ENCODE measurements at regions not wholly inside any gene's neighbourhood (a gene's known extent, or its start where the extent isn't known, plus 50 kb on each side); places are given as distances from the start of the nearest gene placed in this dataset.

- Mint-ChIP-seq H3K27ac (no peak overlapping the region), H3K4me3 (no peak overlapping the region), H3K36me3 (ENCODE audit: low read depth) (no peaks in the 10 kb centered on the region), H3K27me3 (ENCODE audit: low read depth, poor library complexity) (peaks cover 3% of the 10 kb centered on the region), H3K4me1 (no peaks in the 10 kb centered on the region), H3K9me3 (no peaks in the 10 kb centered on the region)
- TF ChIP-seq, protein P1, sequence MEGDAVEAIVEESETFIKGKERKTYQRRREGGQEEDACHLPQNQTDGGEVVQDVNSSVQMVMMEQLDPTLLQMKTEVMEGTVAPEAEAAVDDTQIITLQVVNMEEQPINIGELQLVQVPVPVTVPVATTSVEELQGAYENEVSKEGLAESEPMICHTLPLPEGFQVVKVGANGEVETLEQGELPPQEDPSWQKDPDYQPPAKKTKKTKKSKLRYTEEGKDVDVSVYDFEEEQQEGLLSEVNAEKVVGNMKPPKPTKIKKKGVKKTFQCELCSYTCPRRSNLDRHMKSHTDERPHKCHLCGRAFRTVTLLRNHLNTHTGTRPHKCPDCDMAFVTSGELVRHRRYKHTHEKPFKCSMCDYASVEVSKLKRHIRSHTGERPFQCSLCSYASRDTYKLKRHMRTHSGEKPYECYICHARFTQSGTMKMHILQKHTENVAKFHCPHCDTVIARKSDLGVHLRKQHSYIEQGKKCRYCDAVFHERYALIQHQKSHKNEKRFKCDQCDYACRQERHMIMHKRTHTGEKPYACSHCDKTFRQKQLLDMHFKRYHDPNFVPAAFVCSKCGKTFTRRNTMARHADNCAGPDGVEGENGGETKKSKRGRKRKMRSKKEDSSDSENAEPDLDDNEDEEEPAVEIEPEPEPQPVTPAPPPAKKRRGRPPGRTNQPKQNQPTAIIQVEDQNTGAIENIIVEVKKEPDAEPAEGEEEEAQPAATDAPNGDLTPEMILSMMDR (IDR thresholded peaks at IDR 0.05) = no peak
- no peak for DNase-seq
Observed at GRCh38 chr11:29249713-29250112, 767.1 kb downstream of the KCNA4 start.

GRCh38 chr11:29244355-29244754 lies 772.5 kb downstream of the KCNA4 start:
- Mint-ChIP-seq H3K27ac (no peak overlapping the region), H3K4me3 (no peak overlapping the region), H3K36me3 (ENCODE audit: low read depth) (no peaks in the 10 kb centered on the region), H3K27me3 (ENCODE audit: low read depth, poor library complexity) (no peaks in the 10 kb centered on the region), H3K4me1 (no peaks in the 10 kb centered on the region), H3K9me3 (no peaks in the 10 kb centered on the region)
- TF ChIP-seq, protein P1 (IDR thresholded peaks at IDR 0.05) = no peak
- DNase-seq = no peak

- TF ChIP-seq, protein P1 (IDR thresholded peaks at IDR 0.05) = no peak
- Mint-ChIP-seq H3K36me3 (ENCODE audit: low read depth) (no peaks in the 10 kb centered on the region), H3K4me3 (no peak overlapping the region), H3K4me1 (no peaks in the 10 kb centered on the region), H3K27me3 (ENCODE audit: low read depth, poor library complexity) (no peaks in the 10 kb centered on the region), H3K9me3 (no peaks in the 10 kb centered on the region), H3K27ac (no peak overlapping the region)
- no peak for DNase-seq
Observed at GRCh38 chr11:29243616-29244015, 773.2 kb downstream of the KCNA4 start.

DNA sequence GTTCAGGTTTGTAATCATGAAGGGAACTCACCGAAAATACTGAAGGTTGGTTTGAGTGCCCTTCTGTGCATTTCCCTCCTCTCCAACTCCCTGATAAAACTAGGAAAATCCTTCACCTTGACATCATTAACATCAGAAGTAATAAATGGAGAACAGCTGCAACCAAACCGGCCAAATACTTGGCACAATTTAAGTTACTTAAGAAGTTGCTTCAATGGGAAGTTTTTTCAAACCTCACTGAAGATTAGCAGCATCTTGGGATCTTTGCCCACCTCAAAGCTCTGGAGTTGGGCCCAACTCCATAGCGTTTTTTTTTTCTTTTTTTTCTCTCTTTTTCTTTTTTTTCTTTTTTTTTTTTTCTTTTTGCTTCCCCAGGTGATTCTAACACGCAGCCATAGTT lies 784.8 kb downstream of the KCNA4 start:
- H3K9me3 Mint-ChIP-seq = no peaks in the 10 kb centered on the region
- H3K27me3 Mint-ChIP-seq (ENCODE audit: low read depth, poor library complexity) = peaks cover 8% of the 10 kb centered on the region
- TF ChIP-seq, protein P1 (IDR thresholded peaks at IDR 0.05) = no peak
- no peaks in the 10 kb centered on the region for H3K4me1 Mint-ChIP-seq
- no peaks in the 10 kb centered on the region for H3K36me3 Mint-ChIP-seq (ENCODE audit: low read depth)
- H3K4me3 Mint-ChIP-seq = no peak overlapping the region
- H3K27ac Mint-ChIP-seq = no peak overlapping the region
- DNase-seq = no peak

GRCh38 chr11:29231586-29231985 lies 785.2 kb downstream of the KCNA4 start:
- no peak overlapping the region for H3K27ac Mint-ChIP-seq

DNA sequence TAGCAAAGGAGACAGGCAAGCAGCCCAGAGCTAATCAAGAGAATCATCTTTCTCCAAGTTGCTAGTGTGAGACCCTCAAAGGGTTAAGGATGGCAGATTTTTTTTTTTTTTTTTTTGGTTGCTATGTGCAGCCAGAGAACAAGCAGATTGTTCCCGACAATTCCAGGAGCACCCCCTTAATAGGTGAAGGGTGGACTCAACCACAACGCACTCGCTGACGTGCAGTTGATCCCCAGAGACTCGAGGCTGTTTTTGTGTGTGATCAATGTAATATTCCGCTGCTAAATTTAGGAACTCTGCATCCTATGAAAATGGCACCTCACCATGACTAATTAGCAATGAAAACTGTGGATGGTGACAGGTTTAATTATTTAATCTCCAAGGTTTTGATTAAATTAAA lies 789.0 kb downstream of the KCNA4 start:
- Mint-ChIP-seq H3K4me1 (peaks cover 5% of the 10 kb centered on the region), H3K27me3 (ENCODE audit: low read depth, poor library complexity) (no peaks in the 10 kb centered on the region), H3K36me3 (ENCODE audit: low read depth) (no peaks in the 10 kb centered on the region), H3K27ac (no peak overlapping the region), H3K4me3 (no peak overlapping the region), H3K9me3 (no peaks in the 10 kb centered on the region)
- TF ChIP-seq, protein P1 (IDR thresholded peaks at IDR 0.05) = no peak
- DNase-seq = no peak

More at GRCh38 chr11:29231586-29231985, 785.2 kb downstream of the KCNA4 start:
- Mint-ChIP-seq H3K4me3 (no peak overlapping the region), H3K4me1 (no peaks in the 10 kb centered on the region), H3K36me3 (ENCODE audit: low read depth) (no peaks in the 10 kb centered on the region), H3K9me3 (no peaks in the 10 kb centered on the region), H3K27me3 (ENCODE audit: low read depth, poor library complexity) (peaks cover 8% of the 10 kb centered on the region)
- no peak for DNase-seq
- TF ChIP-seq, protein P1 (IDR thresholded peaks at IDR 0.05) = no peak

Measured in nephron progenitor cell (in vitro differentiated cells).